ENCODE measurements at regions not wholly inside any gene's neighbourhood (a gene's known extent, or its start where the extent isn't known, plus 50 kb on each side); places are given as distances from the start of the nearest gene placed in this dataset.

GRCh38 chr12:83210933-83211332, 524.2 kb downstream of the TMTC2 start:
- DNase-seq (ENCODE audit: extremely low read depth, low read depth), result no peak
- TF ChIP-seq CTCF (IDR thresholded peaks at IDR 0.05; ENCODE audit: low read depth, low read length, missing control alignments), result no peak
- no peak overlapping the region for H3K4me3 ChIP-seq (replicated peaks; ENCODE audit: low read depth, low read length)

GRCh38 chr12:83199069-83199468, 512.4 kb downstream of the TMTC2 start:
- no peak for DNase-seq (ENCODE audit: extremely low read depth, low read depth)
- no peak for TF ChIP-seq CTCF (IDR thresholded peaks at IDR 0.05; ENCODE audit: low read depth, low read length, missing control alignments)
- H3K4me3 ChIP-seq (replicated peaks; ENCODE audit: low read depth, low read length), result no peak overlapping the region

GRCh38 chr12:83198291-83199015, 511.7 kb downstream of the TMTC2 start:
- no peak for DNase-seq (ENCODE audit: extremely low read depth, low read depth)
- H3K4me3 ChIP-seq (replicated peaks; ENCODE audit: low read depth, low read length), result no peak overlapping the region

GRCh38 chr12:83197483-83197914, 510.8 kb downstream of the TMTC2 start:
- no peak for TF ChIP-seq CTCF (IDR thresholded peaks at IDR 0.05; ENCODE audit: low read depth, low read length, missing control alignments)
- DNase-seq (ENCODE audit: extremely low read depth, low read depth), result no peak
- H3K4me3 ChIP-seq (replicated peaks; ENCODE audit: low read depth, low read length), result no peak overlapping the region

More at GRCh38 chr12:83198291-83199015, 511.7 kb downstream of the TMTC2 start:
- no peak for TF ChIP-seq CTCF (IDR thresholded peaks at IDR 0.05; ENCODE audit: low read depth, low read length, missing control alignments)

GRCh38 chr12:83196694-83197350, 510.1 kb downstream of the TMTC2 start:
- no peak for TF ChIP-seq CTCF (IDR thresholded peaks at IDR 0.05; ENCODE audit: low read depth, low read length, missing control alignments)
- no peak for DNase-seq (ENCODE audit: extremely low read depth, low read depth)
- H3K4me3 ChIP-seq (replicated peaks; ENCODE audit: low read depth, low read length), result no peak overlapping the region

- no peak overlapping the region for H3K4me3 ChIP-seq (replicated peaks; ENCODE audit: low read depth, low read length)
Measured at GRCh38 chr12:83190631-83191390, 504.1 kb downstream of the TMTC2 start.

More at GRCh38 chr12:83190631-83191390, 504.1 kb downstream of the TMTC2 start:
- no peak for TF ChIP-seq CTCF (IDR thresholded peaks at IDR 0.05; ENCODE audit: low read depth, low read length, missing control alignments)
- DNase-seq (ENCODE audit: extremely low read depth, low read depth), result no peak
